Neural crest cell (in vitro differentiated cells): ENCODE measurements at regions not wholly inside any gene's neighbourhood (a gene's known extent, or its start where the extent isn't known, plus 50 kb on each side); places are given as distances from the start of the nearest gene placed in this dataset.
A peak's percentile ranks its signal among the peaks of the same experiment; 100 is the strongest.
"Not testable (repeated sequence)": the region's sequence is repeated elsewhere in the genome, so short reads cannot be mapped to it uniquely, and the experiment has no call there.

Experiments used
- DNase-seq: peaks from one replicate; pipeline ENCODE4 v3.0.0; 2021; ENCODE audit warnings: low read depth, mixed read lengths, low spot score
- H3K27ac Mint-ChIP-seq: one replicate; pipeline ENCODE4 v1.8.0; 2021; ENCODE audit warnings: mild to moderate bottlenecking, mixed read lengths; ENCODE audit not compliant: unreplicated experiment
- H3K27me3 Mint-ChIP-seq: 2 replicates; pipeline ENCODE4 v1.8.0; 2021; ENCODE audit warnings: low read depth, mild to moderate bottlenecking, mixed read lengths
- H3K36me3 Mint-ChIP-seq: 2 replicates; pipeline ENCODE4 v1.8.0; 2021; ENCODE audit warnings: low read depth, mild to moderate bottlenecking, mixed read lengths
- H3K4me1 Mint-ChIP-seq: 2 replicates; pipeline ENCODE4 v1.8.0; 2021; ENCODE audit warnings: mixed read lengths
- H3K4me3 Mint-ChIP-seq: one replicate; pipeline ENCODE4 v1.8.0; 2021; ENCODE audit warnings: mild to moderate bottlenecking, mixed read lengths
- H3K9me3 Mint-ChIP-seq: 2 replicates; pipeline ENCODE4 v1.8.0; 2021; ENCODE audit warnings: mixed read lengths
- CTCF ChIP-seq: fragments of 200-600 bp; sonication (generic); conservative IDR thresholded peaks from 2 replicates; pipeline ENCODE4 v1.5.0; 2021; ENCODE audit warnings: antibody characterized with exemption, mild to moderate bottlenecking

GRCh38 chr2:129806990-129807389 lies 172.5 kb upstream of the RAB6C start:
- no peak for DNase-seq
- H3K27ac Mint-ChIP-seq, result no peak overlapping the region
- no peaks in the 10 kb centered on the region for H3K27me3 Mint-ChIP-seq
- H3K9me3 Mint-ChIP-seq, result no peaks in the 10 kb centered on the region
- no peak for TF ChIP-seq CTCF
- peaks cover 8% of the 10 kb centered on the region for H3K4me1 Mint-ChIP-seq
- H3K36me3 Mint-ChIP-seq, result no peaks in the 10 kb centered on the region
- no peak overlapping the region for H3K4me3 Mint-ChIP-seq

- not testable (repeated sequence) for H3K36me3 Mint-ChIP-seq, H3K27me3 Mint-ChIP-seq, DNase-seq, H3K4me3 Mint-ChIP-seq, H3K4me1 Mint-ChIP-seq, H3K9me3 Mint-ChIP-seq
- peak overlapping the region; percentile 23 for H3K27ac Mint-ChIP-seq
These were observed 171.7 kb upstream of the RAB6C start for GRCh38 chr2:129807642-129808338.

- Mint-ChIP-seq H3K27ac (no peak overlapping the region), H3K4me3 (no peak overlapping the region), H3K36me3 (no peaks in the 10 kb centered on the region), H3K27me3 (no peaks in the 10 kb centered on the region), H3K9me3 (no peaks in the 10 kb centered on the region), H3K4me1 (no peaks in the 10 kb centered on the region)
- no peak for TF ChIP-seq CTCF
- DNase-seq, result no peak
These were observed 168.9 kb upstream of the RAB6C start for GRCh38 chr2:129810521-129810920.

- no peak for TF ChIP-seq CTCF
- no peak for DNase-seq
- Mint-ChIP-seq H3K36me3 (no peaks in the 10 kb centered on the region), H3K4me3 (no peak overlapping the region), H3K9me3 (peaks cover 3% of the 10 kb centered on the region), H3K27me3 (no peaks in the 10 kb centered on the region), H3K4me1 (no peaks in the 10 kb centered on the region), H3K27ac (no peak overlapping the region)
These were observed 167.4 kb upstream of the RAB6C start for GRCh38 chr2:129812071-129812470.

GRCh38 chr2:129812654-129813053 lies 166.8 kb upstream of the RAB6C start:
- no peak for DNase-seq
- TF ChIP-seq CTCF, result no peak
- Mint-ChIP-seq H3K27ac (no peak overlapping the region), H3K4me1 (no peaks in the 10 kb centered on the region), H3K27me3 (no peaks in the 10 kb centered on the region), H3K36me3 (no peaks in the 10 kb centered on the region), H3K9me3 (peaks cover 3% of the 10 kb centered on the region), H3K4me3 (no peak overlapping the region)

GRCh38 chr2:129813404-129813803 lies 166.1 kb upstream of the RAB6C start:
- H3K27ac Mint-ChIP-seq, result no peak overlapping the region
- H3K4me1 Mint-ChIP-seq, result no peaks in the 10 kb centered on the region
- H3K27me3 Mint-ChIP-seq, result no peaks in the 10 kb centered on the region
- peaks cover 3% of the 10 kb centered on the region for H3K9me3 Mint-ChIP-seq
- TF ChIP-seq CTCF, result no peak
- H3K36me3 Mint-ChIP-seq, result no peaks in the 10 kb centered on the region
- no peak overlapping the region for H3K4me3 Mint-ChIP-seq
- no peak for DNase-seq
